Activated CD4-positive, alpha-beta T cell treated with anti-CD3 and anti-CD28 coated beads for 4 hours (primary cell): ENCODE measurements at regions not wholly inside any gene's neighbourhood (a gene's known extent, or its start where the extent isn't known, plus 50 kb on each side); places are given as distances from the start of the nearest gene placed in this dataset.

ENCODE experiments used
- DNase-seq, 2 donors: peaks; one replicate each; pipeline ENCODE4 v3.0.0-alpha.2; 2020

DNA sequence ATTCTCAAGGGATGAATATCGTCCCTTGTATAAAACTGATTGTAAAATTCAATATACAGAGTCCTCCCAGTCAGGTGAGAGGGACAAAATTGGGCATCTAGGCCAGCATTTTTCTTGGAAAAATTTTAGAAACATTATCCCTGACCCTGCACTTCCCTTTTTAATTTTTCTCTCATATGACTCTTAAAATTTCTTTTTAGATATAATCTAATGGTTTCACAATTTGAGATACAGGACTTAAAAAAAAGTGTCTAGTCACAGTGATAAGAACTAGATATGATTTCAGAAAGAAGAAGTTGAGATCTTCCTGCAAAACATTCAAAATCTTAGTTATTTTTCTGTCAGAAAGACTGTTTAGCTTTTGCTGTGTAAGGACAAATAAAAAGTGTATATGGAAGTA, 270.8 kb upstream of the PPFIA2 start:
- DNase-seq, result no peak

DNA sequence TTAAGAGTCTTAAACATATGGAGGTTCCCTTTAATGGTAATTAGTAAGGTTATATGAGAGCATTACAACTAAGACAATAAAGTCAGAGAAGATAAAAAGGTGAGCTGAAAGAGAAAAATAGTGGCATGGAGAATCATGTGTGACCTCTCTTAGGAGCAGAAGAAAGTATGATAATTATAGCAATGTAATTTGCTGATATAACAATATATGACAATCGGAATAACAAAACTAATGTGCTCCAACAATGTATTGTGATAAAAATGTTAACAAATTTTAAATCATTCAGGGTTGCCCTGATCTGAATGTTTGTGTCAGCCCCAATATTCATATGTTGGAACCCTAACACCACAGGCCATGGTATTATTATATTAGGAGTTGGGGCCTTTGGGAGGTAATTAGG, 269.6 kb upstream of the PPFIA2 start:
- DNase-seq, result no peak

DNA sequence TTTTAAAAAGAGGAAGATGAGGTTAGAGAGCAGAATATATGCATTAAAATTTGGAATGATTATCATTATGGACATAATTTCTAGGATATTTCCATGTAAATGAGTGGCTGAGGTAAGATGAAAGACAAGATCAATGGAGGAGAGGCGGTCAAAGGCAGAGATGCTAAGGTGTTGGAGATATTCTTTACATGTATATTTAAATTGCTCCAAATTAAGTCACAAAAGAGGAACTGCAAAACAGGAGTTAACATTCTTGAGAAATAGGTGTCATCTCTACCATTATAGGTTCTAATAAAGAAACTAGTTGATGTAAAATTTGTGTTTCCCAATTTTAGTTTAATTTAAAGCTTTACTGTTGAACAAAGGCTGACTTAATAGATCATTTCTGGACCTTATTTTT, 268.5 kb upstream of the PPFIA2 start:
- no peak for DNase-seq

DNA sequence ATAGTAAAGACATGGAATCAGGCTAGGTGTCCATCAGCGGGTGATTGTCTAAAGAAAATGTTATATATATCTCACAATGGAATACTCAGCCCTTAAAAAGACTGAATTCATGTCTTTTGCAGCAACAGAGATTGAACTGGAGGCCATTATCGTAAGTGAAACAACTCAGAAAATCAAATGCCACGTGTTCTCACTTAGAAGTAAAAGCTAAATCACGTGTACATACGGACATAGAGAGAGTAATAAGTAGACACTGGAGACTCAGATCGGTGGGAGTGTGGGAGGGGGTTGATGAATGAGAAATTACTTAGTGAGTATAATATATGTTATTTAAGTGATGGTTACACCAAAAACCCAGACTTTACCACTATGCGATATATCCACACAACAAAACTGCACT, 266.3 kb upstream of the PPFIA2 start:
- no peak for DNase-seq

DNA sequence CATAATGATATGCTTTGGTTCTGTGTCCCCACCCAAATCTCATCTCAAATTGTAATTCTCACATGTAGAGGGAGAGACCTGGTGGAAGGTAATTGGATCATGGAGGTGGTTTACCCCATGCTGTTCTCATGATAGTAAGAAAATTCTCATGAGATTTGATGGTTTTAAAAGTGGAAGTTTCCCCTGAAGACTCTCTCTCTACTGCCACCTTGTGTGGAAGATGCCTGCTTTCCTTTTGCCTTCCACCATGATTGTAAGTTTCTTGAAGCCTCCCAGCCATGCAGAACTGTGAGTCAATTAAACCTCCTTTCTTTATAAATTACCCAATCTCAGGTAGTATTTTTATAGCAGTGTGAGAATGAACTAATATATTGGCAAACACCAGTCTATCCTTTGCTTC, 260.4 kb upstream of the PPFIA2 start:
- no peak for DNase-seq

DNA sequence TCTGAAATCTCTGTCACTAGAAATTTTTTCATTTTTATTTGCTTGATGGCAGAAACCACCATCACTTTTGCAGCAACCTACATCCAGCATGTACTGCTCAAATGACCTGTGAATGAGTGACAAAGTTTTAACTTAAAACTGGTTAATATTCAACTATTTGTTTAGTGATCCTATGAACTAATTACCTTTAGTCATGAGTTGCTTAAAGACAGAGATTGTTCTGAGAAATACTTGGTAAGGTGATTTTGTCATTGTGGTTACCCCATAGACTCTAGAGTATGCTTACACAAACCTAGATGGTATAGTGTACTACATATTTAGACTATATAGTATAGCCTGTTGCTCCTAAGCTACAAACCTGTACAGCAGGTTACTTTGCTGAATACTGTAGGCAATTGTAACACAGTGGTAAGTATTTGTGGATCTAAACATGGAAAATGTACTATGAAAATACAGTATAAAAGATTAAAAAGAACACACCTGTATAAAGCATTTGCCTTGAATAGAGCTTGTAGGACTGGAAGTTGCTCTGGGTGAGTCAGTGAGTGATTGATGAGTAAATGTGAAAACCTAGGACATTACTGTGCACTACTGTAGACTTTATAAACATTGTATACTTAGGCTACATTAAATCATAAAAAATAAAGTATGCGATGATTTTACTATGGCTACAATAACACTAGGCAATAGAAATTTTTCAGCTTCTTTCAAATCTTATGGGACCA, 256.6 kb upstream of the PPFIA2 start:
- no peak for DNase-seq

DNA sequence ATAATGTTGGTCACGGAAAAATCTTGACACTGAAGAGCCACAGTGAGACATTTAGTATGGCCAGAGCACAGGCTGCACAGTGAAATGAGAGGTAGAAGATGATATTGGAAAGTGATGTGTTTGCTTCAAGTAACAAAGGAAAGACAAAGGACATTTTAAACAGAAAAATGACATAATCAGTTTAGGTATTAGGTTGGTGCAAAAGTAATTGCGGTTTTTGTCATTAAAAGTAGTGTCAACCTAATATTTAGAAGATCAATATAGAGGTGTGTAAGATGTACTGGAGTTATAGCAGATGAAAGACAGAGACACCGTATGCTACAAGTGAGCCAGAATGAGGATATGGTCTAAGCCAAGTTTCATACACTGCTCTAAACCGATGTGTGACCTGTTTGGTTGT, 253.0 kb upstream of the PPFIA2 start:
- no peak for DNase-seq

DNA sequence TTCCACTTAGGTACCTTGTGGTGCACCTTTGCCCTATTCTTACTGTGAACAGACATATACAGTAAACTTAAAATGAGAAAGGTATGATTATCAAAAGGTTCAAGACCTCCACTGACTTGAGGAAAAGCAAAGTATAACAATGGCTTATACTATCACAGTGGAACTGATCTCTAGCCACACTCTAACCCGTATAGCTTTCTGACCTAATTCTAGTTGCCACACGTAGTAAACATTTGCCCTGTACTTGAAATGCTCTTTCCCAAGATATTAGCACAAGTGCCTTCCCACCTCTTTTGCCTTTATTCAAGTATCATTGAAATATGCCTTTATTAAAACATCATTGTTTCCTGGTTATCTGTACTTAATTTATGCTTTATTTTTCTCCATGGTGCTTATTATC, 250.4 kb upstream of the PPFIA2 start:
- no peak for DNase-seq

DNA sequence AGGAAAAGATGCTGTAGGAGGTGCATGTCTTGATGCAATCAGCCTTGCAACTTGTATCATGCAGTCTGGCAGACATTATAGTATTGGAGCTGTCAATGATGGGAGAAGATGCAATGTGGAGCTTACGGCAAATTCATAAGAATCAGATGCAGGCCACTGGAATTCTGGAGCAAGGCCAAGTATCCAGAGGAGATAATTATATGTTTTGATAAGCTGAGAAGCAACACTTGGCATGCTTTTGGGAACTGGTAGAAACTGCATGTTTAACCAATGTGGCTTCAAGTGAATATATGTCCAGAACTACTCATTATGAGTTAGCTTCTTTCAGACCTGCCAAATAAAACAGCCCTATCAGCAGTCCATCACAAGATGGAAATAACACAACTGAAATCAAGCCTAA, 249.1 kb upstream of the PPFIA2 start:
- DNase-seq, result no peak

DNA sequence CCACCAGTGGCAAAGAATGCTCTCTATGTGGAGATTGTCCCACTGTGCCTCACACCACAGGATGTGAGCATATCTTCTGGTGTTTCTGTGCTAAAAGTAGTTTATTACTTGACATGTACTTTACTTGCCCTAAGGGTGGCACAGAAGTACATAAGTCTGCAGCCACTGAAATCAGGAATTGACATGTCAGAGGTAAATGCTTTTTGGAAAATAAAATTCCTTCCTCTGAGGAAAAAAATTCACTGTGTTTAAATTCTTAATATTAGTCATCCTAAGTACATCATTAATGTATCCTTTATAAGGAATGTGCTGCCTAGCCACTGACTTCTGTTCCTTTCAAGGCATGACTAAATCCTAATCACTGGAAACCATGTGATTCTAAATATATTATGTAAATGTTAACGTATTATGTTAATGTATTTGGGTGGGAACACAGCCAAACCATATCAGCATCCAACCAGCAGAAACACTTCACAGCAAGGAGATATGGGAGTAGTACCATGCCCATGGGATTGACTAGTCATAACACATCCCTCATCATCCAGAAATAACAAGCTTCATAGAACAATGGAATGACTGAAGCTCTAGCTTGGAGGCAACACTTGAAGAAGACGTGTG, 239.7 kb upstream of the PPFIA2 start:
- DNase-seq, result no peak

DNA sequence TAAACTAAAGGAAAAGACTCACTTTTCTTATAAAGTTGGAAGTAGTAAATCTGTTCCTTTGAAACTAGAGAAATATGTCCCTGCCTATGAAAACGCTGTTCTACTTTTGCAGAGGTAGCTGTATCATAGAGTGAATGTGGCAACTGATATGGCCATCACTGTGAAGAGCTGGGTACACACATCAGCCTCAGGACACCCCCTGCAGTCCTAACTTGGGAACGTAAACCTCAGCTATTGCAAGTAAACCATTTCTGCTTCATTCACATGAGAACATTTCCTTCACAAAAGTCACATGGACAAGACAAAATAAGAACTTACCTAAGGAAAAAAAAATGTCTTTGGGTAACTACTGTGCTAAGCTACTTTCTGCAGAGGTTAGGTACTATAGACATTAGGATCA, 233.3 kb upstream of the PPFIA2 start:
- DNase-seq, result peak; percentile 2 to 16

DNA sequence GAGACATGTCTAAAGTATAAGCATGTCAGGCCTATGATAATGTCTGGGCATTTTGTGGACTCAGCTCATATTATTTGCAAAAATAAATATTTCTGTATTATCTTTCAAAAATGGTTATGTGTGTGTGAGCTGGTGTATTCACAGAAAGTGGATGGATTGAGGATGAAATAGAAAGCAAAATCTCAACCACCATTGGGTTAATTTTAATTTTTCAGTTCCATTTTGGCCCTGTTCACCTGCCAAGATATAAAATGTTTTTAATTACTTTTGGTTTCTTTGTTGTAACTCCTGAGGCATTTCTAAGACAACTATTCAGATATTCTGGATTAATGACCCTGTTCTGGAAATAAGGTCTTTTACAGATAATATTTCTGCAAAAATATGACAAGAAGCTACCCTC, 232.7 kb upstream of the PPFIA2 start:
- DNase-seq, result no peak

DNA sequence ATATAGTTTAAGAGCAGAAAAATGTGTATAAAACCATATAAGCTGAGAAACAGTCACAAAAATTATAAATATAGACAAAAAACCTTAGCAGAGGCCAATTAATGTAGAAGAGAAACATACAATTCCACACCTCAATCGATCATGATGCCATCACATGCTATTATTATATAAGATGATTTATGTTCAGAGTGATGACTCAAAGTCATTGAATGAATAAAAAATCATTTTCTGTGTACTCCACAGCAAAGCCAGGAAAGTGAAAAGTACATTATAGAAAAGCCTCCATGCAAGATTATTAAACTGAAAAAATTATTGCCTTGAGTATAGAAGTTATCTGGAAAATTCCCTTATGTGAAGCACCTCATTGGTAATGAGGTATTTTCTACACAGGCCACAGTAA, 229.2 kb upstream of the PPFIA2 start:
- no peak for DNase-seq

DNA sequence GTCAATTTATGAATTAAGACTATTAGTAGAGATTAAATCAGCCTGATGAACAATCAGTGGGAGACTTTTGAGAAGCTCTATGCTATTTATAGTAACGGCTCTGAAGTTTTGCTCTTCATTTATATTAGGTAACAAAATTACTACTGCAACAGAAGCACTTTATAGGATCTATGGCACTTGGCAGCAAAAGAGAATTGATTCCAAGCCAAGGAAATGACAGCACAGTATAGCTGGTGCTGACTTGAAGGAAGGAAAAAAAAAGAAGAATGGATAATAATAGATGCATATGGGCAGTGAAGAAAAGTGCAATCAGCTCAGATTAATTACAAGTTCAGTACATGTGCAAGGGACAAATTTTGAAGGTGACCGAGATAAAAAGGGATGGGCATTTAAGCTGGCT, 228.2 kb upstream of the PPFIA2 start:
- DNase-seq, result no peak

DNA sequence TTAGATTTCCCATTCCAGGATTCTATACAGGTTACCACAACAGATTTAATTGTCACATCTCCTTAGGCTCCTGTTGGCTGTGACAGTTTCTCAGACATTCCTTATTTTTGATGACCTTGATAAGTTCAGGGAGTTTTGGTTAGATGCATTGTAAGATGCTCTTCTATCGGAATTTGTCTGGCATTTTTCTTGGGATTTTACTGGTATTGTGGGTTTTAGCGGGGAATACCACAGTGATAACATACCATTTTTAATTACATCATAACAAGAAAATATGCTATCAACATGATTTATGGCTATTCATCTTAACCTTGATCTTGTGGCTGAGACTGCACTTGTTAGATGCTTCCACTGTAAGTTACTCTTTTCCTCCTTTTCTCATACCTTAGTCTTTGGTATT, 217.5 kb upstream of the PPFIA2 start:
- no peak for DNase-seq

DNA sequence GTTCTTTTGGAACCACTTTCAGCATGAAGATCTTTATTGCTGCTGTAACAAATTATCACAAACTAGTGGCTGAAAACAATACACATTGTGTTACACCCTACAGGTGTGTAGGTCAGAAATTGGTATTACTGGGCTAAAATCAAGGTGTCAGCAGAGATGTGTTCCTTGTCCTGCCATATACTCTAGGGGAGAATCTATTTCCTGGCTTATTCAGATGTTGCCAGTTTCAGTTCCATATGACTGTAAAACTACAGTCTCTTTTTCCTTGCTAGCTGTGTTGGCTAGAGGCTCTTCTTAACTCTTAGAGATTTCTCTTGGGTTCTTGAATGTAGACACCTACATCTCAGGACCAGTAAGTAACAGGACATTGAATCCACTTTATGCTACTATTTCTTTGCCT, 215.6 kb upstream of the PPFIA2 start:
- no peak for DNase-seq

DNA sequence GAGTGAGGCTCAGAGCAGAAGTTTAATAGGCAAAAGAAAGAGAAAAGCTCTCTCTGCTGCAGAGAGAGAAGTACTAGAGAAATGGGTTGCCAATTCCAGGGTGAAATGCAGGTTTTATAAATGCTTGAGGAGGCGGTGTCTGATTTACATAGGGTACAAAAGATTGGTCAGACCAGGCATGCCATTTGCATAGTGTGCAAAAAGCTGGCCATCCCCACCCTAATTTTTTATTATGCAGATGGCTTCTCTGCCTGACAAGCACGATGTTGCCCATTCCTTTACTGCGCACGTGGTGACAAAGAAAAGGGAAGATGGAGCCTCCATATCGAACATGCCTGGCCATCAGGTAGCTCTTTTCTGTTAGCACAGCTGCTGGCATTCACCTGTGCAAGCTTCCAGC, 209.3 kb upstream of the PPFIA2 start:
- no peak for DNase-seq

DNA sequence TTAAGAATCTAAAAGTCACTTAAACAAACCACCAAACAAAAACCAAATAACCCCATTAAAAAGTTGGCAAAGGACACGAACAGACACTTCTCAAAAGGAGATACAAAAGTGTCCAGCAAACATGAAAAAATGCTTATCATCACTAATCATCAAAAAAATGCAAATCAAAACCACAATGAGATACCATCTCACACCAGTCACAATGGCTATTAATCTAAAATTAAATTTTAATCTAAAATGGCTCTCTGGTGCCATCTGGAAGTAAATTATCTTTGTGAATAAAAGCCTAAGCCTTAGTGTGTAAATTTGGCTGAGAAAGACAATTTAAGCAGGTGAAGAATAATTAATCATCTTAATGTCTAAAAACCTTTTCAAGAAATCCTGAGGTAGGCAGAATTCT, 204.5 kb upstream of the PPFIA2 start:
- DNase-seq, result no peak

DNA sequence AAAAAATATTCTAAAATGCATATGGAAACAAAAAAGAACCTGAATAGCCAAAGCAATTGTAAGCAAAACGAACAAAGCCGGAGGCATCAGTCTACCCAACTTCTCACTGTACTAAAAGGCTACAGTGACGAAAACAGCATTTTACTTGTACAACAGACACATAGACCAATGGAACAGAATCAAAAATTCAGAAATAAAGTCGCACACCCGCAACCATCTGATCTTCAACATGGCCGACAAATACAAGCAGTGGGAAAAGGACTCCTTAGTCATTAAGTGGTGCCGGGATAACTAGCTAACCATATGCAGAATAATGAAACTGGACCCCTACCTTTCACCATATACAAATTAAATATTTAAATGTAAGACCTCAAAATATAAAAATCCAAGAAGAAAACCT, 203.9 kb upstream of the PPFIA2 start:
- no peak for DNase-seq

DNA sequence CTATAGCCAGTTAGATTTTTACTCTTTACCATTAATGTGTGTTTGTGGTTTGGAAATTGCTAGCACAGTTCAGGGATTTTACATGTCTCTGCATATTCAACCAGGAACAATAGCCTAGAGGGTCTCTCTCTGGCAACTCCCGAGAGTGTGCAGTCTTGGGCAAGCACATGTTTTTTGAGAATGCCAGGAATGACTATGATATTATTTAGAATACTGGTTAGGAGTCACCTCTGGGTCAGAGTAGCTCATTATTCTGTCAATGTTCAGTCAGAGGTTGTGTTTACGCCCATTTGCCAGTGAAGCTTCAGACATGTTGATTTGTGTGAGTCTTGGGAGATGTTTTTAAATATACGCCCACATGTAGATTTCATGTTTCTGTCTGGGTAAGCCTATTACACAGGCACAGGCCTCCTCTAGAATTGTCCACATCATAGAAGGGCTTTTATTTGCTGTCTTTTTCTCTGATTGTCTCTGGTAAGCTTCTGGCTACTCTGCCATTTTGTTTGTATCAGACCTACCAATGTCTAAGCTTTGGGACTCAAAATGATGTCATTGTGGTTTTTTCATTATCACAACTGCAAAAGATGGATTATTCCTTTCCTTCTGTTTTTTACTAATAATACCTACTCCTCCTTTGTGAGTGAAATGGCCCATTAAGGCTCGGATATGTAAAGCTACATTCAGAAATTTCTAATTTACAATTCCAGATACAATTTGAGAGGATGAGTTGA, 203.1 kb upstream of the PPFIA2 start:
- no peak for DNase-seq

DNA sequence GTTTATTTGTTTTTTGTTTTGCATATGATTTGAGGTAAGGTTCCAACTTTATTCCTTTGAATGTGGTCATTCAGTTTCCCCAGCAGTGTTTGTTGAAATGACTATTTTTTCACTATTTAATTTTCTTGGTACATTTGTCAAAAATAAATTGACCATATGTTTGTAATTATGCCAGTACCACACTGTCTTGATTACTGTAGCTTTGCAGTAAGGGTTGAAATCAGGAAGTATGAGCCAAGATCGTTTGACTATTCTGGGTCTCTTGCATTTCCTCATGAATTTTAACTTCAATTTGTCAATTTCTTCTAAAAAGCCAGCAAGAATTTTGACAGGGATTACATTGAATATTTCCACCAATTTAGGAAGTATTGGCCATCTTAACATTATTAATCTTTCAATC, 199.3 kb upstream of the PPFIA2 start:
- DNase-seq, result no peak

DNA sequence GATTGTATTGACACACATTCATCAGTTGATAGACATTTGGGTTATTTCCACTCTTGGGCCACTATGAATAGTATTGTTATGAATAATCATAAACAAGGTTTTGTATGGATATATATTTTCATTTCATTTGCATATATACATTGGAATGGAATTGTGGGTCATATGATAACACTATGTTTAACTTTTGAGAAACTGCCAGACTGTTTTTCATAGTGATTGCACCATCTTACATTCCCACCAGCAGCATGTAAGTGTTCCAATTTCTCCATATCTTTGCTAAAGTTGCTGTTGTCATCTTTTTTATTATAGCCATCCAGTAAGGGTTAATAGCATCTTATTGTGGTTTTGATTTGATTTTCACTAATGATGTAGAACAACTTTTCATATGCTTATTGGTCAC, 198.5 kb upstream of the PPFIA2 start:
- no peak for DNase-seq

DNA sequence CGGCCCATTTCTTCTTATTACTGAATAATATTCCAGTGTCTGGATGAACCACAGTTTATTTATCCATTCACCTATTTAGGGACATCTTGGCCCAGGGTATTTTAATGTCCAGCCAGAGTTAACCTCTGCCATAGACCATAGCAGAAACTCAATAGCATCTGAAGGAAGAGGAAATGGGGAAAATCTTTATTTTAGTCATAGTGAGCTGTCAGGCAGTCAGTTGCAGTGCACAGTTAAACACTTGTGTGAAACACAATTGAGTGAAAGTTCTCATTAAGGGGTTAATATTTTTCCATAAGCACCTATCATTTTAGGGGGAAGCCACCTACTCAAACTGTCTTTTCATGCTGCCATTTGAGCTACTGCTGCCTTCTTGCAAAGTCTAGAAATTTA, 197.3 kb upstream of the PPFIA2 start:
- DNase-seq, result no peak

DNA sequence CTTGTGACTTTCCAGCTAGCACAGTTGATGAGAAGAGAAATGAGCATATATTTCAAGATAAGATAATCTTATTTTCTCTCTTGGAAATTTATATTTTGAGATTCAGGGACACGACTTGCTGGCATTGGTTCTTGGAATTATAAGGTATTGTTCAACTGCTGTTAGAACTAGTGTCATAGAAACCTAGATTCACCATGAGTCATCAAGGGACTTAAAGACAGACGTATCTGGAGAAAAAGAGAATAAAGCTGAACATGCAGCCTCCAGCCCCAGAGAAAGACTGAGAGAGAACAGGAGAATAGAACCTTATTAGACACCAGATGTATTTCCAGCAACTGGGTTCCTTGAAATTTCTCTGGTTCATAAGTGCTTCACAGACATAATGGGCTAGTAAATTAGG, 194.4 kb upstream of the PPFIA2 start:
- DNase-seq, result no peak

DNA sequence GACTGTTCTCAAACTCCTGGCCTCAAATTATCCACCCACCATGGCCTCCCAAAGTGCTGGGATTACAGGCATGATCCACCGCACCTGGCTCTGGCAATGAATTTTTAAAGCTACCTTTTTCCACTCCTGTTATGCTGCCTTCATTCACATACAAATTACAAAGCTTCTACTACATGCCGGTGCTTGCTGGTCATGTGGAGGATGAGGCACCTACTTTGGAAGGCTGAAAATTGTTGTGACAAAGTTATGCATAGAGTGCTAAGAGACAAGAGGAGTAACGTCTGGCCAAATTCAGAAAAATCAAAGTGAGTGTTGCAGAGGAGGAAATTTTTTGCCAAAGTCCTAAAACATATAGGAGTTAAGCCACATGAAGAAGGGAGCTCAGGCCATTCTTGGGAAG, 191.7 kb upstream of the PPFIA2 start:
- DNase-seq, result no peak
